ENCODE measurements at regions not wholly inside any gene's neighbourhood (a gene's known extent, or its start where the extent isn't known, plus 50 kb on each side); places are given as distances from the start of the nearest gene placed in this dataset.

DNA sequence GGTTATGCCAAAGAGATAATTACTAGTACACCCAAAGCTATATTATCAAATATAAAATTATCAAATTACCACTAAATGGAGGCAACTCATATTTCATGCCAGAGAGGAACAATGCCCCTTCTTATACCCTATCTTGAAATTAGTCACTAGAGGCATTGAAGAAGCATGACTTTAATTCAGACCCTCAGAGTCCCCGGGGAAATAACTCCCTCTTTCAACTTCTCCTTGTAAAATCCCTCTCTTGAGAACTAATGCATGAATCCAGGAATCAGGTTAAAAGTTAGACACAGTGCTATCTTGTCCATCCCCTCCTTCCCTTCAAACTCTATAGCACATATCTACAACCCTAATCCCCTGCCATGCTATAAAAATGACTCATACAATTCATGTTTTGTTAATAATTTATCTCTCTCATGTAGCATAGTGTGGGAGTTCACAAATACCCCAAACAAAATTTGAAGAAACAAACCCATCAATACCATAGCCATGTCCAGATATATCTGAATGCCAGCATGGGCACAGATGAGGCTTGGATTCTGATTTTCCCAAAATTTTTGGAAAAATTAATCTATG lies 665.4 kb downstream of the KCNA4 start:
- no peak overlapping the region for H3K27ac Mint-ChIP-seq (ENCODE audit: unreplicated experiment)
- no peaks in the 10 kb centered on the region for H3K27me3 Mint-ChIP-seq (ENCODE audit: unreplicated experiment)
- CTCF ChIA-PET = no interaction called here
- no peaks in the 10 kb centered on the region for H3K9me3 Mint-ChIP-seq (ENCODE audit: low read depth, unreplicated experiment)
- no peaks in the 10 kb centered on the region for H3K36me3 Mint-ChIP-seq (ENCODE audit: insufficient read depth, unreplicated experiment)
- TF ChIP-seq, protein P1, sequence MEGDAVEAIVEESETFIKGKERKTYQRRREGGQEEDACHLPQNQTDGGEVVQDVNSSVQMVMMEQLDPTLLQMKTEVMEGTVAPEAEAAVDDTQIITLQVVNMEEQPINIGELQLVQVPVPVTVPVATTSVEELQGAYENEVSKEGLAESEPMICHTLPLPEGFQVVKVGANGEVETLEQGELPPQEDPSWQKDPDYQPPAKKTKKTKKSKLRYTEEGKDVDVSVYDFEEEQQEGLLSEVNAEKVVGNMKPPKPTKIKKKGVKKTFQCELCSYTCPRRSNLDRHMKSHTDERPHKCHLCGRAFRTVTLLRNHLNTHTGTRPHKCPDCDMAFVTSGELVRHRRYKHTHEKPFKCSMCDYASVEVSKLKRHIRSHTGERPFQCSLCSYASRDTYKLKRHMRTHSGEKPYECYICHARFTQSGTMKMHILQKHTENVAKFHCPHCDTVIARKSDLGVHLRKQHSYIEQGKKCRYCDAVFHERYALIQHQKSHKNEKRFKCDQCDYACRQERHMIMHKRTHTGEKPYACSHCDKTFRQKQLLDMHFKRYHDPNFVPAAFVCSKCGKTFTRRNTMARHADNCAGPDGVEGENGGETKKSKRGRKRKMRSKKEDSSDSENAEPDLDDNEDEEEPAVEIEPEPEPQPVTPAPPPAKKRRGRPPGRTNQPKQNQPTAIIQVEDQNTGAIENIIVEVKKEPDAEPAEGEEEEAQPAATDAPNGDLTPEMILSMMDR (IDR thresholded peaks at IDR 0.05; ENCODE audit: unreplicated experiment) = no peak
- no peak overlapping the region for H3K4me3 Mint-ChIP-seq (ENCODE audit: low read depth, unreplicated experiment)
- H3K4me1 Mint-ChIP-seq (ENCODE audit: low read depth, unreplicated experiment) = peaks cover 14% of the 10 kb centered on the region
- DNase-seq = no peak
- intact Hi-C loops (cut with micrococcal nuclease; ENCODE audit: unreplicated experiment) = no loop called here
- no TSS peak for BruUV-seq (replicated peaks)

DNA sequence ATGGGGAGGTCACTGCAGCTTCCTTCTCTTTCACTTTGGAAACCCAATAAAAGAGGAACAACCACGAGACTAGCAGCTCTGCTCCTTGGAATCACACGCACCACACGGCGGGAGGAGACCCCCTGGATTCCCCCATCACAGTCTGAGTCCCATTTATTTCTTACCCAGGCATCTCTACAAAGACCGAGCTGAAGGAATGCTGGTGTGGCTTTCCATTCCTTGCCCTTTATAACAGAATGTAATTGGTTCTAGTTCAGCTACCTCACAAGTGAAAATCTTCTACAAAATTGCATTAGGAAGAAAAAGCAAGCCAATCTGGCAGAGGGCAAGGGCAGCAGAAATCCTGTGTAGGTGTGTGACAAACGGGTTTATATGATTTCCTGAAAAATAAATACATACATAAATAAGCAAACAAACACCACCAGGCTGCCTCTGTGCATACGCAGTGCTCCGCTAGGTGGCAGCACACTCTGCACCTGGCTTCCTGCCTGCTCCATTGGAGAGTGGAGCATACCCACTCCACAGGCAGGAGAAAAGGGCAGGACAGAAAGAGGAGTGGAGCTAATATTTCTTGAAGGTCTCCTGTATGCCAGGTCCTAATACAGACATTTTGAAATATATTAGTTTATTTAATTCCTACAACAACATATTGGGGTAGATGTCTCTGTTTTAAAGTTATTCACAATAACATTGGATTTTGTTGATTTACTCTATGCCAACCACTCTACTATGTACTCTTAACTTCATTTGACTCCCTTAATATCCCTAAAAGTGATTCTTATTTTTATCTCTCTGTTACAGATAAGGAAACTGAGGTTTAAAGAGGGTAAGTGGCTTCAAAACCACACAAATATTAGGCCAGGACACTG lies 673.1 kb downstream of the KCNA4 start:
- no peaks in the 10 kb centered on the region for H3K27me3 Mint-ChIP-seq (ENCODE audit: unreplicated experiment)
- no peaks in the 10 kb centered on the region for H3K36me3 Mint-ChIP-seq (ENCODE audit: insufficient read depth, unreplicated experiment)
- H3K4me3 Mint-ChIP-seq (ENCODE audit: low read depth, unreplicated experiment) = peak overlapping the region; percentile 49
- no peaks in the 10 kb centered on the region for H3K4me1 Mint-ChIP-seq (ENCODE audit: low read depth, unreplicated experiment)
- TF ChIP-seq, protein P1 (IDR thresholded peaks at IDR 0.05; ENCODE audit: unreplicated experiment) = peak; percentile 73
- H3K9me3 Mint-ChIP-seq (ENCODE audit: low read depth, unreplicated experiment) = no peaks in the 10 kb centered on the region
- CTCF ChIA-PET = interaction anchor here (1.0 to 1.1 kb wide), 2 partner anchors 9 to 83 kb away, joined by 3 to 4 read pairs; no protein-coding TSS in a partner anchor
- DNase-seq = peak; percentile 78
- intact Hi-C loops (cut with micrococcal nuclease; ENCODE audit: unreplicated experiment) = loop anchor here (1.0 kb wide), 1 partner anchor 800 kb away; no protein-coding TSS in a partner anchor
- no peak overlapping the region for H3K27ac Mint-ChIP-seq (ENCODE audit: unreplicated experiment)
- no TSS peak for BruUV-seq (replicated peaks)

DNA sequence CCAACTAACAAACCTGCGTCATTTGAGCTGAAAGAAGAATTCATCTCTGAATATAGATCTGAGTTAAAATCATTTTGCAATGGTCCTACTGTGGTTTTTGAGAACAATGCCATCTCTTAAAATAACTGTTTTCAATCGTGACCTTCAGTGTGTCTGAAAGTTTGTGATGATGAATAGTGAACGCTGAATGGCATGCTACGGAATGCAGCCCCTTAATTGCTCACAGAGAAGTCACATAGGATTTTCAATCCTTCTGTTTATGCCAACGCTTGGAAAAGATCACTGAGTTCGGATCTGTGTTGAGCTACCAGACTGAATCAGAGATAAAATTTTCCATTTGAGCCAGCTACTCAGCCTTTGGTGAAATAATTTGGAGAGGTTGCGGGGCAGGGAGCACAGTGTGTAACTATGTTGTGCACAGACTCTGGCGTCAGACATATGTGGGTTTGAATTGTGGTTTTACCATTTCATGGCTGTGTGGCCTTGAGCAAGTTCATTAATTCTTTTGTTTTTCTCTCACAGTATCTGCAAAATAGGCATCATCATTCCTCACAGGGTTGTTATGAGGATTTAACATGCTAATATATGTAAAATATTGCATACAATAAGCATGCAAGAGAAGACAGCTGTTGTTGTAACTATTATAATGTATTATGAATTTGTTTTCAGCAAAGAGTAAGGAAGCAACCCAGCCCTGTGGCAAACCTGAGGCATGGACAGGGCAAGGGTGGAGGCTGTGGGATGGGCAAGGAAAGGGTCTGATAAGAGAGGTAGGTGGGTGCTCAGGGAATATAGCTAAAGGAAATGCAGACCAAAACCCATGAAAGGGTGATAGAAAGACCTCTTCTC lies 679.9 kb downstream of the KCNA4 start:
- Mint-ChIP-seq H3K4me3 (ENCODE audit: low read depth, unreplicated experiment) (no peak overlapping the region), H3K27me3 (ENCODE audit: unreplicated experiment) (no peaks in the 10 kb centered on the region), H3K36me3 (ENCODE audit: insufficient read depth, unreplicated experiment) (no peaks in the 10 kb centered on the region), H3K27ac (ENCODE audit: unreplicated experiment) (no peak overlapping the region), H3K4me1 (ENCODE audit: low read depth, unreplicated experiment) (peaks cover 11% of the 10 kb centered on the region), H3K9me3 (ENCODE audit: low read depth, unreplicated experiment) (peaks cover 2% of the 10 kb centered on the region)
- intact Hi-C loops (cut with micrococcal nuclease; ENCODE audit: unreplicated experiment) = loop anchor here (10.0 kb wide), 2 partner anchors 802 to 1492 kb away; no protein-coding TSS in a partner anchor
- BruUV-seq (replicated peaks) = no TSS peak
- TF ChIP-seq, protein P1 (IDR thresholded peaks at IDR 0.05; ENCODE audit: unreplicated experiment) = no peak
- DNase-seq = no peak
- CTCF ChIA-PET = interaction anchor here (0.6 kb wide), 1 partner anchor 328 kb away, joined by 7 read pairs; no protein-coding TSS in a partner anchor

DNA sequence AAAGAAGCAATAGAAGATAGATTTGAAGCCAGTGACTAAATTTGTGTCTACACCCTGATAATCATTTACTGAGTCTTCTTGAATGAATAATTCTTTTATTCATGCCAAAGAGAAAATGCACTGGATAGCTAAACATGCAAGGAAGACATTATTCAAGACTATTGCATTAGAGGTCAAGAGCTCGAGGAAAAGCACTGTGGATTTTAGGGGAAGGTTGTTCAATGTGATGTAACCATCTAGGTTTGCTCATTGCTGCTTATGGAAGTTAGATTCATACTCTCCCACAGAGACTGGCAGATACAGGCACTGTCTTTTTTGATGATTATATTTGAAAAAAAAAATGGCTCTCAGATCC lies 682.1 kb downstream of the KCNA4 start:
- Mint-ChIP-seq H3K36me3 (ENCODE audit: insufficient read depth, unreplicated experiment) (no peaks in the 10 kb centered on the region), H3K27ac (ENCODE audit: unreplicated experiment) (no peak overlapping the region), H3K4me3 (ENCODE audit: low read depth, unreplicated experiment) (no peak overlapping the region), H3K27me3 (ENCODE audit: unreplicated experiment) (no peaks in the 10 kb centered on the region), H3K9me3 (ENCODE audit: low read depth, unreplicated experiment) (peaks cover 2% of the 10 kb centered on the region), H3K4me1 (ENCODE audit: low read depth, unreplicated experiment) (peaks cover 31% of the 10 kb centered on the region)
- BruUV-seq (replicated peaks) = no TSS peak
- TF ChIP-seq, protein P1 (IDR thresholded peaks at IDR 0.05; ENCODE audit: unreplicated experiment) = no peak
- intact Hi-C loops (cut with micrococcal nuclease; ENCODE audit: unreplicated experiment) = loop anchor here (5.0 to 10.0 kb wide), 6 partner anchors 162 to 1837 kb away; partner anchors contain the start of genes KIF18A and METTL15
- no peak for DNase-seq
- CTCF ChIA-PET = interaction anchor here (0.5 to 1.8 kb wide), 3 partner anchors 1486 to 1636 kb away, joined by 3 to 7 read pairs (median 4); no protein-coding TSS in a partner anchor

Measured in Calu3 (cell line).